GM18951 (cell line): ENCODE measurements at regions not wholly inside any gene's neighbourhood (a gene's known extent, or its start where the extent isn't known, plus 50 kb on each side); places are given as distances from the start of the nearest gene placed in this dataset.
"Not testable (repeated sequence)": the region's sequence is repeated elsewhere in the genome, so short reads cannot be mapped to it uniquely, and the experiment has no call there.

Experiments
- POLR2A ChIP-seq: IDR thresholded peaks from 4 replicates; pipeline ENCODE4 v1.6.1; 2011; ENCODE audit warnings: mild to moderate bottlenecking; ENCODE audit not compliant: insufficient read length, insufficient read depth; ENCODE audit errors: extremely low read depth
- in situ Hi-C: fragments of 300-500 bp; cut with MboI; formaldehyde crosslinking; loops from one replicate; pipeline ENCODE4 v1.12.0; 2022; ENCODE audit warnings: low sequenced_read_pairs, mixed read lengths, inconsistent platforms; ENCODE audit not compliant: unreplicated experiment

- no peak for TF ChIP-seq POLR2A
Measured at GRCh38 chr18:77329651-77330050, 80.0 kb downstream of the GALR1 start.

DNA sequence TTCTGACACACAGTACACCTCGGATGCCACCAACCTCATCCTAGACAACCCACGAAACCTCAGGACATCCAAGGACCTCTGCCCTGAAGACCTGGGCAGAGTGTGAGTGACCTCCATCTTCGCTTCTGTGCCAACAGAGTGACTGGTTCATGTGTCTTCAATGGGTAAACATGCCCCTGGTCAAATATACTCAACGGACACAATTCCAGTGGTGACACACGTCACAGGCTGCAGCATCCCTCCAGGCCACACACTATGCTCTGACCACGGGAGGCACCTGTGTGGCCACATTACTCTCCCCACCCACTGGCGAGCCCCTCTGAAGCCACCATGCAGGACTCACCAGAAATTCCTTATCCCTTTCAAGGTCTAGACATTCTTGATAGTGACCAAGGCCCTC lies 85.2 kb downstream of the GALR1 start:
- in situ Hi-C loops, result no loop called here
- no peak for TF ChIP-seq POLR2A

More at GRCh38 chr18:77329651-77330050, 80.0 kb downstream of the GALR1 start:
- in situ Hi-C loops, result no loop called here

GRCh38 chr18:77337604-77338003 lies 88.0 kb downstream of the GALR1 start:
- in situ Hi-C loops, result no loop called here
- TF ChIP-seq POLR2A, result no peak

- no peak for TF ChIP-seq POLR2A
- in situ Hi-C loops, result no loop called here
Measured at GRCh38 chr18:77339093-77339492, 89.4 kb downstream of the GALR1 start.

DNA sequence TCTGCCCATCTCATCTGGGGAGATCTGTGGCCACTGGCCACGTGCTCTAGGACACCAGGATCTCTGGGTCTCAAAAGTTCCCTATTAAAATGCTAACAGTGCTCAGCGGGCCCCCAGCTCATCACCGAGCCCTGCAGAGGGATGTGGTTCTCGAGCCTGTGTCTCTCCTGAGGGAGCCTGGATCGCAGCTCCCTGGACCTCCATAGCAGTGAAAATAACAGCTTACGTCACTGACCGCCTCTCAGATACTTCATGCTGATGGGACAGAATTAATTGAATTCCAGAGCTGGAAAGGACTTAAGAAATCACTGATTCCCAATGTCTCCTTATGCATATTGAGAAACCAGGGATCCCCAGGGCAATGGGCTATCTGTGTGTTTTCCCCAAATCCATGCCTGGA lies 90.0 kb downstream of the GALR1 start:
- TF ChIP-seq POLR2A, result no peak
- in situ Hi-C loops, result no loop called here

GRCh38 chr18:77340815-77341214 lies 91.2 kb downstream of the GALR1 start:
- in situ Hi-C loops, result no loop called here
- no peak for TF ChIP-seq POLR2A

DNA sequence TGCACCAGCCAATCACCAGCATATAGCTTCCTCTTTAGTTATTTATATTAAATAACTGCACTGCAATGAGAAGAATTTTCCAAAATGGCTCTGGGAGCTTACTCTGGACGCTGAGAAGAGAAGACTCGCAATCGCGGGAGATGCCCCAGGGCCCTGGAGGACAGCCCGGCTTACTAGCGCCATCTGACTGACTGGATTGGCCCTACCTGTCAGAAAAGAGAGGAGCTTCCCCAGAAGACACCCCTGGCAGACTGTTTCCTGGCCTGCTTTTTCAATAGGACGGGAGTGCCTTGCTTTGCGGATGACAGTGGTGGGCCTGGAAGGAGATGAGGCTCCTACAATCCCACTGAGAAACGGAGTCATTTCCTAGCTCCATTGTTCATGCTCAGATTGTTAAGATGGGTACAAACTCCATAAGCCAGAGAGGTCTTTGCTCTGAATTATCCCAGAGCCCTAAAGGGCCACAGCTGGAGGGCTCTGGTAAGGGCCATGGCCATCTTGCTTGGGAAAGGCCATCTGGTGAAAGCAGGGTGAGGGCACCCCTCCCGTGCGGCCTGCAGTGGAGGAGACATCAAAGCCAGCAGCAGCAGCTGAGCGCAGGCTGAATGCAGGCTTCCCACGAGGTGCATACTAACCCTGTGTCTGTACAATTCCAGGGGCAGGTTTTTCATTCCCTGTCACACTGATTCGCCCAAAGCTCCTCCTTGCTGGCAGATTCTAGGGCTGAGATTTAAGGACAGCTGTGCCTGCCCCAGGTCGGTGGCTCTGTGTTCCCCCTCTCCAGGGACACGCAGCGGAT lies 92.1 kb downstream of the GALR1 start:
- no peak for TF ChIP-seq POLR2A
- in situ Hi-C loops, result no loop called here

DNA sequence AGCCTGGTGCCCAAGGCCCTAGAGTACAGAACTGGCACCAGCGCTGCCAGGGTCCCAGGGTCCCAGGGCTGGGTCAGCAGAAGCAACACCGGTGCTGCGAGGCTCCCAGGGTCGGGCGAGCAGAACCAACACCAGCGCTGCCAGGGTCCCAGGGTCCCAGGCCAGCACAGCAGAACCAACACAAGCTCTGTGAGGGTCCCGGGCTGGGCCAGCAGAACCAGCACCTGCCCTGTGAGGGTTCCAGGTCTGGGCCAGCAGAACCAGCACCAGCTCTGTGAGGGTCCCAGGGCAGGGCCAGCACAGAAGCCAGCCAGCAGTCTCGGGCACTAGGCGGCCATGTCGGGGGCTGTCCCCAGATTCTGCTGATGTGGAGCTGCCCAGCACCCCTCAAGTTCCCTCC lies 93.1 kb downstream of the GALR1 start:
- TF ChIP-seq POLR2A, result no peak
- in situ Hi-C loops, result no loop called here

DNA sequence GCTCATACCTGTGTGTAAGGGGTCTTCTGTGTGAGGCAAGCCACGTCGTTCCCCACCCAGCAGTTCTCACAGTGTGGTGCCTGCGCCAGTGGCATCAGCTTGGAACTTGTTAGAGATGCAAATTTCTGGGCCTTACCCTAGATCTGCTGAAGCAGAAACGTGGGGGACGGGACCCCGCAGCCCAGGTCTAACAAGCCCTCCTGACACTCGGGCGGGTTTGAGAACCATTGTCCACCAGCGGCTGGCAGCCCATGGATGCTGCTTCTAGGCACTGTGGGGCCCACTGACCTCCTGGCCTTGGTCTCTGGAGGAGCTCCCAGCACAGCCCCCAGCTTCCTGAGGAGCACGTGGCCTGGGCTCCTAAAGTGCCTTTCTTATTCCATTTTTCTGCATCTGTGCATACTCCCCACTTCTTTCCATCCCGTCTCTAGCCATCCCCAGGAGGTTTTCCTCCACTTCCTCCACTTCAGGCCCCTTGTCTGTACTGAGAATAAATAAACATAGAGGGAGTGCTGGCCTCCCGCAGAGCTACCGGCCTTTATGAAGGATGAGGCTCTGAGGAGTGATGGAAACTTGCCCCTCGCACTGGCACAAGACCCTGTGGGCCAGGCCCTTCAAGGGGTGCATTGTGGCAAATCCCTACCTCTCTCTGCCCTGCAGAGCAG lies 94.3 kb downstream of the GALR1 start:
- in situ Hi-C loops, result no loop called here
- TF ChIP-seq POLR2A, result no peak

- in situ Hi-C loops, result no loop called here
- no peak for TF ChIP-seq POLR2A
Measured at GRCh38 chr18:77344786-77345500, 95.3 kb downstream of the GALR1 start.

- no peak for TF ChIP-seq POLR2A
- in situ Hi-C loops, result no loop called here
Measured at GRCh38 chr18:77346208-77346810, 96.7 kb downstream of the GALR1 start.

DNA sequence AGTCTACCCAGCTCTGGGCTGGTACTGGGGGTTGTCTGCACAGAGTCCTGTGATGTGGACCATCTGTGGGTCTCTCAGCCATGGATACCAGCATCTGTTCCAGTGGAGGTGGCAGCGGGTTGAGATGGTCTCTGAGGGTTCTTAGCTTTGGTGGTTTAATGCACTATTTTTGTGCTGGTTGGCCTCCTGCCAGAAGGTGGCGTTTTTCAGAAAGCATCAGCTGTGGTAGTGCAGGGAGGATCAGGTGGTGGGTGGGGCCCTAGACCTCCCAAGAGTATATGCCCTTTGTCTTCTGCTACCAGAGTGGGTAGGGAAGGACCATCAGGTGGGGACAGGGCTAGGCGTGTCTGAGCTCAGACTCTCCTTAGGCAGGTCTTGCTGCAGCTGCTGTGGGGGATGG lies 103.7 kb downstream of the GALR1 start:
- in situ Hi-C loops, result not testable (repeated sequence)

DNA sequence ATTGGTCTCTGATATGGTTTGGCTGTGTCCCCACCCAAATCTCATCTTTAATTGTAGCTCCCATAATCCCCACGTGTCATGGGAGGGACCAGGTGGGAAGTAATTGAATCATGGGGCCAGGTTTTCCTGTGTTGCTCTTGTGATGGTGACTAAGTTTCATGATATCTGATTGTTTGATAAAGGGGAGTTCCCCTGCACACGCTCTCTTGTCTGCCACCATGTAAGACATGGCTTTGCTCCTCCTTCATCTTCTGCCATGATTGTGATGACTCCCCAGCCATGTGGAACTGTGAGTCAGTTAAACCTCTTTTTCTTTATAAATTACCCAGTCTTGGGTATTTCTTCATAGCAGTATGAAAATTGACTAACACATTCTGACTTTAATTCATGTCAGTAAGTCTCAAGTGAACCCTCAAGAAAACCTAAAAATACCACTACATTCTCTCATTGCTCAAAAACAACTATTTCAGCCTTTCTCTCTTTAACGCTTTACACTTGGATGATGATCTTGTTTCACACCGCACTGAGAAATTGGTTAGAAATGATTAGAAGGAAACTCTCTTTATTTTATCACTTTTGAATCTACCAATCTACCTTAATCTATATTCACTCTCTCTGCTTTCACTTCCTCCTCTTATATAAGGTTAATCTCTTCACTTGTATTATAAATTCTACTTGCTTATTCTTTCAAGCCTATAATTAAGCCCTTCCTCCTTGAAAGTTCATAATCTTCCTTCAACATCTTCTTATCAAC lies 110.1 kb downstream of the GALR1 start:
- no peak for TF ChIP-seq POLR2A
- in situ Hi-C loops, result no loop called here
